HCT116 (cell line): ENCODE measurements at regions not wholly inside any gene's neighbourhood (a gene's known extent, or its start where the extent isn't known, plus 50 kb on each side); places are given as distances from the start of the nearest gene placed in this dataset.

ENCODE experiments used
- ATAC-seq: fragments of 200-7000 bp; cut with Tn5 transposase; 2 replicates; pipeline ENCODE4 v1.9.1; 2020; ENCODE audit warnings: mild to moderate bottlenecking, moderate library complexity
- BruUV-seq: library from RNA; stranded (reverse); fragments of 400-500 nt; replicated peaks from 2 replicates; lab custom pipeline; 2021; lab: Mats Ljungman, UMichigan
- CTCF ChIA-PET: fragments of 300-600 bp; sonication (Branson Sonifier 250); formaldehyde crosslinking; loops from one replicate; lab custom pipeline; 2021; ENCODE audit warnings: antibody characterized with exemption; lab: Charles Lee
- POLR2A ChIA-PET: fragments of 300-600, 350-600 bp; sonication (Branson Sonifier 250); formaldehyde crosslinking; loops from one replicate; lab custom pipeline; 2021; ENCODE audit warnings: antibody characterized with exemption; lab: Charles Lee
- RAD21 ChIA-PET, 2 experiments: fragments of 300-600 bp; sonication (Branson Sonifier 250); formaldehyde crosslinking; loops; one replicate each; lab custom pipeline; 2023; ENCODE audit warnings: low total read pairs in 2 of 2; ENCODE audit not compliant: uncharacterized antibody in 2 of 2, unreplicated experiment in 2 of 2, low non-redundant PET in 1 of 2; lab: Charles Lee
- DNase-seq: peaks from one replicate; pipeline ENCODE4 v3.0.0-alpha.2; 2010; ENCODE audit warnings: low read depth, low spot score
- H2AFZ ChIP-seq: fragments of 200-600 bp; shearing (Covaris generic), sonication (generic); 2 replicates; pipeline ENCODE4 v1.6.1; 2017; ENCODE audit warnings: low read depth, mixed run types, mixed read lengths, antibody characterized with exemption, low read length; ENCODE audit not compliant: poor library complexity, severe bottlenecking
- H3K27ac ChIP-seq: 2 replicates; pipeline ENCODE4 v1.5.1; 2012; ENCODE audit warnings: low read depth, low read length
- H3K27me3 ChIP-seq: fragments of 200-600 bp; sonication (generic); 2 replicates; pipeline ENCODE4 v1.6.1; 2016; ENCODE audit warnings: mixed run types, low read length, mixed read lengths; ENCODE audit not compliant: insufficient read depth
- H3K36me3 ChIP-seq, 2 experiments: fragments of 200-500 bp in 1 of 2; fragments of 200-600 bp in 1 of 2; sonication (Bioruptor generic) in 1 of 2; sonication (generic) in 1 of 2; 2 replicates each; pipeline versions ENCODE4 v1.5.1 to v1.6.1; 2014 to 2016; ENCODE audit warnings: low read length in 2 of 2, inconsistent platforms in 1 of 2, mixed read lengths in 1 of 2, mixed run types in 1 of 2; ENCODE audit not compliant: insufficient read depth in 2 of 2, control insufficient read depth in 1 of 2
- H3K4me1 ChIP-seq, 2 experiments: fragments of 200-600 bp in 1 of 2; sonication (generic) in 1 of 2; 2 replicates each; pipeline versions ENCODE4 v1.5.1 to v1.6.1; 2012 to 2017; ENCODE audit warnings: low read length in 2 of 2, inconsistent platforms in 1 of 2, mild to moderate bottlenecking in 1 of 2, mixed read lengths in 1 of 2, mixed run types in 1 of 2, moderate library complexity in 1 of 2; ENCODE audit not compliant: insufficient read depth in 2 of 2, control insufficient read depth in 1 of 2
- H3K4me2 ChIP-seq: fragments of 200-600 bp; sonication (generic); 2 replicates; pipeline ENCODE4 v1.6.1; 2017; ENCODE audit warnings: mixed run types, low read length, mixed read lengths
- H3K4me3 ChIP-seq, 2 experiments: fragments of 200-600 bp in 1 of 2; sonication (generic) in 1 of 2; replicated peaks in 1 of 2; 2 replicates each; pipeline ENCODE4 v1.5.1; 2011 to 2016; ENCODE audit warnings: low read length in 2 of 2, control low read depth in 1 of 2, low read depth in 1 of 2, mild to moderate bottlenecking in 1 of 2, mixed read lengths in 1 of 2, mixed run types in 1 of 2
- H3K79me2 ChIP-seq: fragments of 200-600 bp; sonication (generic); 2 replicates; pipeline ENCODE4 v1.6.1; 2017; ENCODE audit warnings: mild to moderate bottlenecking, mixed run types, low read length, moderate library complexity, mixed read lengths; ENCODE audit not compliant: insufficient read depth
- H3K9ac ChIP-seq: fragments of 200-600 bp; sonication (generic); 2 replicates; pipeline ENCODE4 v1.6.1; 2016; ENCODE audit warnings: low read length, mixed read lengths
- H3K9me2 ChIP-seq: fragments of 200-600 bp; sonication (generic), shearing (Covaris generic); 2 replicates; pipeline ENCODE4 v1.6.1; 2017; ENCODE audit warnings: mixed run types, mild to moderate bottlenecking, moderate library complexity; ENCODE audit not compliant: insufficient read depth
- H3K9me3 ChIP-seq, 2 experiments: fragments of 200-500 bp in 1 of 2; fragments of 200-600 bp in 1 of 2; sonication (Bioruptor generic) in 1 of 2; sonication (generic) in 1 of 2; 2 replicates each; pipeline ENCODE4 v1.6.1; 2014 to 2017; ENCODE audit warnings: low read length in 2 of 2, mixed read lengths in 2 of 2, inconsistent platforms in 1 of 2, low read depth in 1 of 2, mild to moderate bottlenecking in 1 of 2, mixed run types in 1 of 2, moderate library complexity in 1 of 2; ENCODE audit not compliant: control insufficient read depth in 1 of 2, insufficient read depth in 1 of 2
- H4K20me1 ChIP-seq: fragments of 200-600 bp; sonication (generic), shearing (Covaris generic); 2 replicates; pipeline ENCODE4 v1.6.1; 2017; ENCODE audit warnings: mixed run types, mild to moderate bottlenecking, moderate library complexity; ENCODE audit not compliant: insufficient read depth
- CBX3 ChIP-seq: IDR thresholded peaks from 2 replicates; pipeline ENCODE4 v1.6.1; 2012; ENCODE audit warnings: low read depth
- EGR1 ChIP-seq: IDR thresholded peaks from 2 replicates; pipeline ENCODE4 v1.6.1; 2012; ENCODE audit warnings: low read depth
- ELF1 ChIP-seq: IDR thresholded peaks from 2 replicates; pipeline ENCODE4 v1.6.1; 2012; ENCODE audit warnings: low read depth, borderline replicate concordance
- EZH2 ChIP-seq: fragments of 200-600 bp; sonication (generic); IDR thresholded peaks from 2 replicates; pipeline ENCODE4 v1.6.1; 2017; ENCODE audit warnings: antibody characterized with exemption, mixed run types
- EZH2phosphoT487 ChIP-seq: fragments of 200-600 bp; IDR thresholded peaks from 2 replicates; pipeline ENCODE4 v1.6.1; 2018; ENCODE audit warnings: antibody characterized with exemption, borderline replicate concordance
- JUND ChIP-seq: IDR thresholded peaks from 2 replicates; pipeline ENCODE4 v1.6.1; 2012
- MAX ChIP-seq: IDR thresholded peaks from 2 replicates; pipeline ENCODE4 v1.6.1; 2012
- POLR2A ChIP-seq: IDR thresholded peaks from 2 replicates; pipeline ENCODE4 v1.7.0; 2011; ENCODE audit warnings: borderline replicate concordance; ENCODE audit not compliant: insufficient read depth, insufficient read length; ENCODE audit errors: extremely low read depth
- POLR2AphosphoS5 ChIP-seq: IDR thresholded peaks from 2 replicates; pipeline ENCODE4 v1.6.1; 2011; ENCODE audit warnings: mild to moderate bottlenecking, low read depth, low read length, moderate library complexity
- RAD21 ChIP-seq: IDR thresholded peaks from 2 replicates; pipeline ENCODE4 v1.6.1; 2012; ENCODE audit warnings: low read depth, mild to moderate bottlenecking
- SIN3A ChIP-seq: IDR thresholded peaks from 2 replicates; pipeline ENCODE4 v1.6.1; 2012; ENCODE audit warnings: low read depth
- SP1 ChIP-seq: IDR thresholded peaks from 2 replicates; pipeline ENCODE4 v1.6.1; 2012; ENCODE audit warnings: low read depth
- SRF ChIP-seq: IDR thresholded peaks from 2 replicates; pipeline ENCODE4 v1.6.1; 2012; ENCODE audit warnings: low read depth
- TCF7L2 ChIP-seq: IDR thresholded peaks from 2 replicates; pipeline ENCODE4 v1.7.0; 2011; ENCODE audit warnings: borderline replicate concordance, inconsistent platforms; ENCODE audit not compliant: insufficient read depth, insufficient read length; ENCODE audit errors: extremely low read depth
- ZFX ChIP-seq: fragments of 450-650 bp; IDR thresholded peaks from 2 replicates; pipeline ENCODE4 v1.6.1; 2017
- ZNF274 ChIP-seq: fragments of 200-500 bp; sonication (Bioruptor generic); IDR thresholded peaks from 2 replicates; pipeline ENCODE4 v1.6.1; 2014; ENCODE audit warnings: mild to moderate bottlenecking, low read depth, low read length, inconsistent platforms
- intact Hi-C: fragments of 100-400 bp; cut with micrococcal nuclease; formaldehyde crosslinking; loops from 2 replicates; pipeline ENCODE4 v1.10.0; 2022
- TF ChIP-seq, protein P1 (sequence below): IDR thresholded peaks from 2 replicates; pipeline ENCODE4 v1.6.1; 2012; ENCODE audit warnings: low read depth
- TF ChIP-seq, protein P2 (sequence below), 3 experiments: fragments of 200-600 bp in 1 of 3; sonication (generic) in 1 of 3; IDR thresholded peaks in 2 of 3; conservative IDR thresholded peaks in 1 of 3; 2 replicates each; pipeline ENCODE4 v1.5.1; 2012 to 2017; ENCODE audit warnings: low read depth in 2 of 3, low read length in 2 of 3, antibody characterized with exemption in 1 of 3, borderline replicate concordance in 1 of 3, control low read depth in 1 of 3, mild to moderate bottlenecking in 1 of 3, mixed read lengths in 1 of 3, mixed run types in 1 of 3, moderate library complexity in 1 of 3; ENCODE audit not compliant: insufficient read depth in 1 of 3

GRCh38 chr5:5951953-5952352 is 426.4 kb downstream of the MED10 start (continued):
- TF ChIP-seq, protein P1, sequence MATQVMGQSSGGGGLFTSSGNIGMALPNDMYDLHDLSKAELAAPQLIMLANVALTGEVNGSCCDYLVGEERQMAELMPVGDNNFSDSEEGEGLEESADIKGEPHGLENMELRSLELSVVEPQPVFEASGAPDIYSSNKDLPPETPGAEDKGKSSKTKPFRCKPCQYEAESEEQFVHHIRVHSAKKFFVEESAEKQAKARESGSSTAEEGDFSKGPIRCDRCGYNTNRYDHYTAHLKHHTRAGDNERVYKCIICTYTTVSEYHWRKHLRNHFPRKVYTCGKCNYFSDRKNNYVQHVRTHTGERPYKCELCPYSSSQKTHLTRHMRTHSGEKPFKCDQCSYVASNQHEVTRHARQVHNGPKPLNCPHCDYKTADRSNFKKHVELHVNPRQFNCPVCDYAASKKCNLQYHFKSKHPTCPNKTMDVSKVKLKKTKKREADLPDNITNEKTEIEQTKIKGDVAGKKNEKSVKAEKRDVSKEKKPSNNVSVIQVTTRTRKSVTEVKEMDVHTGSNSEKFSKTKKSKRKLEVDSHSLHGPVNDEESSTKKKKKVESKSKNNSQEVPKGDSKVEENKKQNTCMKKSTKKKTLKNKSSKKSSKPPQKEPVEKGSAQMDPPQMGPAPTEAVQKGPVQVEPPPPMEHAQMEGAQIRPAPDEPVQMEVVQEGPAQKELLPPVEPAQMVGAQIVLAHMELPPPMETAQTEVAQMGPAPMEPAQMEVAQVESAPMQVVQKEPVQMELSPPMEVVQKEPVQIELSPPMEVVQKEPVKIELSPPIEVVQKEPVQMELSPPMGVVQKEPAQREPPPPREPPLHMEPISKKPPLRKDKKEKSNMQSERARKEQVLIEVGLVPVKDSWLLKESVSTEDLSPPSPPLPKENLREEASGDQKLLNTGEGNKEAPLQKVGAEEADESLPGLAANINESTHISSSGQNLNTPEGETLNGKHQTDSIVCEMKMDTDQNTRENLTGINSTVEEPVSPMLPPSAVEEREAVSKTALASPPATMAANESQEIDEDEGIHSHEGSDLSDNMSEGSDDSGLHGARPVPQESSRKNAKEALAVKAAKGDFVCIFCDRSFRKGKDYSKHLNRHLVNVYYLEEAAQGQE = no peak
- TF ChIP-seq TCF7L2 = no peak

DNA sequence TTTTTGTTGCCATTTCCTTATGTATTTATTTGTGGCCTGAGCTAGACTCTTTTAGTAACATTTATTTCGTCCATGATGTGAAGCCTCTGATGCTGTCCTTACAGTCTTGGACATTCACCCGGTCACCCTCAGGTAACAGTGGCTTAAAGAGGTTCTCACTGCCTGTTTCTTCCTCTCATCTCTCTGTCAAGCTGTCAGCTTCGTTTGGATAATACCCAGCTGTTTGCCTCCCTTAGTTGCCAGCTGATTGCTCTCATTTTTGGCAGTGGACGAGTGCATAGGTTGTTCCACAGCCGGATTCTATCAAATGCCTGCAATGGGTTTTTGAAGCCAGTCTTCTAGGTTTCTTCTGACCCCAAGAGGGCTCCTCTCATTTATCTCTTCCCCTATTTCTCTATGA is 427.7 kb downstream of the MED10 start:
- no peaks in the 10 kb centered on the region for H3K36me3 ChIP-seq
- H2AFZ ChIP-seq = no peak overlapping the region
- no peaks in the 10 kb centered on the region for H4K20me1 ChIP-seq
- no peak overlapping the region for H3K27ac ChIP-seq
- intact Hi-C loops = no loop called here
- ChIA-PET CTCF (no interaction called here), POLR2A (no interaction called here)
- no peak for DNase-seq
- BruUV-seq = no TSS peak
- no peak overlapping the region for H3K9ac ChIP-seq
- no peaks in the 10 kb centered on the region for H3K79me2 ChIP-seq
- H3K9me3 ChIP-seq = no peaks in the 10 kb centered on the region
- no peak for TF ChIP-seq TCF7L2
- TF ChIP-seq EZH2 = no peak
- no peak for TF ChIP-seq JUND
- no peak for TF ChIP-seq CBX3
- TF ChIP-seq SP1 = no peak
- TF ChIP-seq ZNF274 = no peak
- TF ChIP-seq POLR2AphosphoS5 = no peak
- TF ChIP-seq, protein P1 = no peak
- TF ChIP-seq SIN3A = no peak
- no peak for TF ChIP-seq RAD21
- no peak for TF ChIP-seq ELF1
- TF ChIP-seq, protein P2, sequence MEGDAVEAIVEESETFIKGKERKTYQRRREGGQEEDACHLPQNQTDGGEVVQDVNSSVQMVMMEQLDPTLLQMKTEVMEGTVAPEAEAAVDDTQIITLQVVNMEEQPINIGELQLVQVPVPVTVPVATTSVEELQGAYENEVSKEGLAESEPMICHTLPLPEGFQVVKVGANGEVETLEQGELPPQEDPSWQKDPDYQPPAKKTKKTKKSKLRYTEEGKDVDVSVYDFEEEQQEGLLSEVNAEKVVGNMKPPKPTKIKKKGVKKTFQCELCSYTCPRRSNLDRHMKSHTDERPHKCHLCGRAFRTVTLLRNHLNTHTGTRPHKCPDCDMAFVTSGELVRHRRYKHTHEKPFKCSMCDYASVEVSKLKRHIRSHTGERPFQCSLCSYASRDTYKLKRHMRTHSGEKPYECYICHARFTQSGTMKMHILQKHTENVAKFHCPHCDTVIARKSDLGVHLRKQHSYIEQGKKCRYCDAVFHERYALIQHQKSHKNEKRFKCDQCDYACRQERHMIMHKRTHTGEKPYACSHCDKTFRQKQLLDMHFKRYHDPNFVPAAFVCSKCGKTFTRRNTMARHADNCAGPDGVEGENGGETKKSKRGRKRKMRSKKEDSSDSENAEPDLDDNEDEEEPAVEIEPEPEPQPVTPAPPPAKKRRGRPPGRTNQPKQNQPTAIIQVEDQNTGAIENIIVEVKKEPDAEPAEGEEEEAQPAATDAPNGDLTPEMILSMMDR (IDR thresholded peaks at IDR 0.05 in 2 of 3, conservative IDR thresholded peaks at IDR 0.05 in 1 of 3; ENCODE audit: borderline replicate concordance in 1 of 3, insufficient read depth in 1 of 3, low read depth in 2 of 3, low read length in 2 of 3) = no peak
- no peak for TF ChIP-seq EGR1
- TF ChIP-seq EZH2phosphoT487 = no peak
- no peak for TF ChIP-seq SRF
- TF ChIP-seq ZFX = no peak
- no peak for TF ChIP-seq POLR2A
- no peak for TF ChIP-seq MAX
- TF ChIP-seq, all 23 proteins: peak for 0
- no peaks in the 10 kb centered on the region for H3K9me2 ChIP-seq
- H3K4me3 ChIP-seq = no peak overlapping the region
- H3K4me2 ChIP-seq = no peak overlapping the region
- H3K4me1 ChIP-seq = no peaks in the 10 kb centered on the region
- no peaks in the 10 kb centered on the region for H3K27me3 ChIP-seq
- ATAC-seq = no peak
- RAD21 ChIA-PET = no interaction called here
